Mesothelial cell of epicardium (in vitro differentiated cells): ENCODE measurements at regions not wholly inside any gene's neighbourhood (a gene's known extent, or its start where the extent isn't known, plus 50 kb on each side); places are given as distances from the start of the nearest gene placed in this dataset.

ENCODE experiments used
- DNase-seq, 2 experiments: peaks; one replicate each; pipeline ENCODE4 v3.0.0; 2021; ENCODE audit warnings: low spot score in 2 of 2; ENCODE audit not compliant: unreplicated experiment in 2 of 2
- H3K27ac Mint-ChIP-seq: 2 replicates; pipeline ENCODE4 v1.8.0; 2021; ENCODE audit warnings: mixed read lengths
- H3K27me3 Mint-ChIP-seq: 2 replicates; pipeline ENCODE4 v1.8.0; 2021; ENCODE audit warnings: low read depth, mixed read lengths
- H3K36me3 Mint-ChIP-seq: 2 replicates; pipeline ENCODE4 v1.8.0; 2021; ENCODE audit warnings: mixed read lengths
- H3K4me1 Mint-ChIP-seq: 2 replicates; pipeline ENCODE4 v1.8.0; 2021; ENCODE audit warnings: mixed read lengths
- H3K4me3 Mint-ChIP-seq: 2 replicates; pipeline ENCODE4 v1.8.0; 2021; ENCODE audit warnings: mild to moderate bottlenecking, moderate library complexity, mixed read lengths
- H3K9me3 Mint-ChIP-seq: 2 replicates; pipeline ENCODE4 v1.8.0; 2021; ENCODE audit warnings: mixed read lengths
- CTCF ChIP-seq: fragments of 200-600 bp; sonication (generic); IDR thresholded peaks from one replicate; pipeline ENCODE4 v1.5.0; 2021; ENCODE audit warnings: antibody characterized with exemption; ENCODE audit not compliant: unreplicated experiment

GRCh38 chr5:103962023-103962422, 399.4 kb upstream of the NUDT12 start:
- no peak overlapping the region for H3K4me3 Mint-ChIP-seq
- H3K27me3 Mint-ChIP-seq = no peaks in the 10 kb centered on the region
- H3K27ac Mint-ChIP-seq = no peak overlapping the region
- no peak for TF ChIP-seq CTCF
- peaks cover 34% of the 10 kb centered on the region for H3K9me3 Mint-ChIP-seq
- peaks cover 5% of the 10 kb centered on the region for H3K36me3 Mint-ChIP-seq
- H3K4me1 Mint-ChIP-seq = no peaks in the 10 kb centered on the region
- no peak for DNase-seq

- H3K27ac Mint-ChIP-seq = no peak overlapping the region
- no peaks in the 10 kb centered on the region for H3K27me3 Mint-ChIP-seq
- H3K4me3 Mint-ChIP-seq = no peak overlapping the region
- no peaks in the 10 kb centered on the region for H3K36me3 Mint-ChIP-seq
- peak in 1 of 2 experiments; percentile 18 for DNase-seq
- peaks cover 2% of the 10 kb centered on the region for H3K4me1 Mint-ChIP-seq
- peaks cover 16% of the 10 kb centered on the region for H3K9me3 Mint-ChIP-seq
- TF ChIP-seq CTCF = no peak
Observed at GRCh38 chr5:103953601-103954382, 391.2 kb upstream of the NUDT12 start.

GRCh38 chr5:103951776-103952175, 389.2 kb upstream of the NUDT12 start:
- no peak overlapping the region for H3K27ac Mint-ChIP-seq
- peaks cover 2% of the 10 kb centered on the region for H3K4me1 Mint-ChIP-seq
- no peaks in the 10 kb centered on the region for H3K36me3 Mint-ChIP-seq
- no peak for DNase-seq
- no peak overlapping the region for H3K4me3 Mint-ChIP-seq
- no peak for TF ChIP-seq CTCF
- no peaks in the 10 kb centered on the region for H3K27me3 Mint-ChIP-seq
- peaks cover 5% of the 10 kb centered on the region for H3K9me3 Mint-ChIP-seq

- no peak overlapping the region for H3K27ac Mint-ChIP-seq
- H3K27me3 Mint-ChIP-seq = no peaks in the 10 kb centered on the region
Observed at GRCh38 chr5:103943230-103943629, 380.6 kb upstream of the NUDT12 start.

GRCh38 chr5:103942587-103943186, 380.1 kb upstream of the NUDT12 start:
- no peak for TF ChIP-seq CTCF
- Mint-ChIP-seq H3K4me3 (no peak overlapping the region), H3K9me3 (no peaks in the 10 kb centered on the region), H3K4me1 (peaks cover 22% of the 10 kb centered on the region), H3K27me3 (no peaks in the 10 kb centered on the region), H3K36me3 (no peaks in the 10 kb centered on the region), H3K27ac (no peak overlapping the region)
- no peak for DNase-seq

More at GRCh38 chr5:103943230-103943629, 380.6 kb upstream of the NUDT12 start:
- H3K4me1 Mint-ChIP-seq = peaks cover 20% of the 10 kb centered on the region
- no peak overlapping the region for H3K4me3 Mint-ChIP-seq
- H3K9me3 Mint-ChIP-seq = no peaks in the 10 kb centered on the region
- DNase-seq = no peak
- no peak for TF ChIP-seq CTCF
- H3K36me3 Mint-ChIP-seq = no peaks in the 10 kb centered on the region
